IPS-20b (cell line): ENCODE measurements at regions not wholly inside any gene's neighbourhood (a gene's known extent, or its start where the extent isn't known, plus 50 kb on each side); places are given as distances from the start of the nearest gene placed in this dataset.
"Not testable (repeated sequence)": the region's sequence is repeated elsewhere in the genome, so short reads cannot be mapped to it uniquely, and the experiment has no call there.

ENCODE experiments used
- H3K27ac ChIP-seq: one replicate; pipeline ENCODE4 v1.5.1; 2013; ENCODE audit warnings: low read length
- H3K27me3 ChIP-seq: 2 replicates; pipeline ENCODE4 v1.6.1; 2013; ENCODE audit warnings: mild to moderate bottlenecking, low read length, inconsistent platforms; ENCODE audit not compliant: insufficient read depth
- H3K36me3 ChIP-seq: 2 replicates; pipeline ENCODE4 v1.6.1; 2013; ENCODE audit warnings: low read depth, mild to moderate bottlenecking, inconsistent platforms, low read length, moderate library complexity; ENCODE audit not compliant: insufficient read depth
- H3K4me1 ChIP-seq: 2 replicates; pipeline ENCODE4 v1.6.1; 2013; ENCODE audit warnings: mild to moderate bottlenecking, control low read depth, inconsistent platforms, low read length, moderate library complexity; ENCODE audit not compliant: insufficient read depth
- H3K4me3 ChIP-seq: 2 replicates; pipeline ENCODE4 v1.5.1; 2013; ENCODE audit warnings: mild to moderate bottlenecking, low read length, inconsistent platforms
- H3K9ac ChIP-seq: 2 replicates; pipeline ENCODE4 v1.6.1; 2013; ENCODE audit warnings: low read depth, mild to moderate bottlenecking, inconsistent platforms, low read length, moderate library complexity
- H3K9me3 ChIP-seq: 2 replicates; pipeline ENCODE4 v1.6.1; 2013; ENCODE audit warnings: mild to moderate bottlenecking, low read depth, low read length, inconsistent platforms; ENCODE audit not compliant: insufficient read depth

GRCh38 chr5:142521706-142522105 lies 164.2 kb downstream of the FGF1 start:
- Histone ChIP-seq H3K9ac (no peak overlapping the region), H3K4me1 (peaks cover 19% of the 10 kb centered on the region), H3K27ac (no peak overlapping the region), H3K36me3 (no peaks in the 10 kb centered on the region), H3K9me3 (no peaks in the 10 kb centered on the region), H3K27me3 (no peaks in the 10 kb centered on the region), H3K4me3 (no peak overlapping the region)

GRCh38 chr5:142520885-142521284 lies 165.0 kb downstream of the FGF1 start:
- Histone ChIP-seq H3K9me3 (no peaks in the 10 kb centered on the region), H3K4me1 (peaks cover 19% of the 10 kb centered on the region), H3K9ac (no peak overlapping the region), H3K4me3 (no peak overlapping the region), H3K27me3 (no peaks in the 10 kb centered on the region), H3K36me3 (no peaks in the 10 kb centered on the region), H3K27ac (no peak overlapping the region)

GRCh38 chr5:142519913-142520312 lies 166.0 kb downstream of the FGF1 start:
- not testable (repeated sequence) for H3K36me3 ChIP-seq, H3K27ac ChIP-seq, H3K9me3 ChIP-seq, H3K4me3 ChIP-seq, H3K9ac ChIP-seq, H3K27me3 ChIP-seq
- peaks cover 19% of the 10 kb centered on the region for H3K4me1 ChIP-seq

- H3K4me1 ChIP-seq = peaks cover 19% of the 10 kb centered on the region
- no peak overlapping the region for H3K4me3 ChIP-seq
- no peaks in the 10 kb centered on the region for H3K9me3 ChIP-seq
- H3K27me3 ChIP-seq = no peaks in the 10 kb centered on the region
- no peak overlapping the region for H3K9ac ChIP-seq
- no peaks in the 10 kb centered on the region for H3K36me3 ChIP-seq
- no peak overlapping the region for H3K27ac ChIP-seq
Observed at GRCh38 chr5:142517840-142518239, 168.1 kb downstream of the FGF1 start.

GRCh38 chr5:142516732-142517131 lies 169.2 kb downstream of the FGF1 start:
- no peaks in the 10 kb centered on the region for H3K27me3 ChIP-seq
- H3K9me3 ChIP-seq = no peaks in the 10 kb centered on the region
- no peak overlapping the region for H3K9ac ChIP-seq
- H3K36me3 ChIP-seq = no peaks in the 10 kb centered on the region
- peaks cover 15% of the 10 kb centered on the region for H3K4me1 ChIP-seq
- no peak overlapping the region for H3K27ac ChIP-seq
- H3K4me3 ChIP-seq = no peak overlapping the region

- Histone ChIP-seq H3K36me3 (no peaks in the 10 kb centered on the region), H3K4me3 (no peak overlapping the region), H3K27ac (no peak overlapping the region), H3K9ac (no peak overlapping the region), H3K4me1 (peaks cover 3% of the 10 kb centered on the region; the same call in 1 of the 2 replicates), H3K9me3 (no peaks in the 10 kb centered on the region), H3K27me3 (no peaks in the 10 kb centered on the region)
Observed at GRCh38 chr5:142515036-142515435, 170.9 kb downstream of the FGF1 start.

GRCh38 chr5:142514196-142514595 lies 171.7 kb downstream of the FGF1 start:
- H3K9me3 ChIP-seq = no peaks in the 10 kb centered on the region
- no peak overlapping the region for H3K9ac ChIP-seq
- H3K4me3 ChIP-seq = no peak overlapping the region
- H3K27ac ChIP-seq = no peak overlapping the region
- H3K27me3 ChIP-seq = no peaks in the 10 kb centered on the region
- H3K36me3 ChIP-seq = no peaks in the 10 kb centered on the region
- peaks cover 3% of the 10 kb centered on the region; the same call in 1 of the 2 replicates for H3K4me1 ChIP-seq

GRCh38 chr5:142512043-142513042 lies 173.5 kb downstream of the FGF1 start:
- Histone ChIP-seq H3K4me1 (peaks cover 9% of the 10 kb centered on the region; the same call in 1 of the 2 replicates), H3K36me3 (no peaks in the 10 kb centered on the region), H3K27ac (no peak overlapping the region), H3K9ac (no peak overlapping the region), H3K27me3 (no peaks in the 10 kb centered on the region), H3K4me3 (no peak overlapping the region), H3K9me3 (no peaks in the 10 kb centered on the region)

GRCh38 chr5:142511358-142511757 lies 174.5 kb downstream of the FGF1 start:
- Histone ChIP-seq H3K36me3 (no peaks in the 10 kb centered on the region), H3K4me3 (no peak overlapping the region), H3K27ac (no peak overlapping the region), H3K9me3 (no peaks in the 10 kb centered on the region), H3K4me1 (peaks cover 6% of the 10 kb centered on the region; the same call in 1 of the 2 replicates), H3K27me3 (no peaks in the 10 kb centered on the region), H3K9ac (no peak overlapping the region)

- Histone ChIP-seq H3K36me3 (no peaks in the 10 kb centered on the region), H3K9me3 (no peaks in the 10 kb centered on the region), H3K27ac (no peak overlapping the region), H3K27me3 (no peaks in the 10 kb centered on the region), H3K4me1 (peaks cover 6% of the 10 kb centered on the region; the same call in 1 of the 2 replicates), H3K4me3 (no peak overlapping the region), H3K9ac (no peak overlapping the region)
Observed at GRCh38 chr5:142509026-142509425, 176.9 kb downstream of the FGF1 start.

- no peaks in the 10 kb centered on the region for H3K36me3 ChIP-seq
- no peak overlapping the region for H3K9ac ChIP-seq
- H3K4me3 ChIP-seq = no peak overlapping the region
- no peaks in the 10 kb centered on the region for H3K27me3 ChIP-seq
- no peak overlapping the region for H3K27ac ChIP-seq
- no peaks in the 10 kb centered on the region for H3K9me3 ChIP-seq
- H3K4me1 ChIP-seq = peaks cover 6% of the 10 kb centered on the region; the same call in 1 of the 2 replicates
Observed at GRCh38 chr5:142508591-142508990, 177.3 kb downstream of the FGF1 start.
